ACC112 (cell line): ENCODE measurements at regions not wholly inside any gene's neighbourhood (a gene's known extent, or its start where the extent isn't known, plus 50 kb on each side); places are given as distances from the start of the nearest gene placed in this dataset.

Source experiments
- H2AFZ ChIP-seq: fragments of 200-600 bp; sonication (generic); one replicate; pipeline ENCODE4 v1.6.0; 2017; ENCODE audit warnings: antibody characterized with exemption, low read length; ENCODE audit not compliant: unreplicated experiment
- H3K27ac ChIP-seq: fragments of 200-600 bp; sonication (generic); 2 replicates; pipeline ENCODE4 v1.5.1; 2014; ENCODE audit warnings: low read depth, mild to moderate bottlenecking, antibody characterized with exemption, low read length, moderate library complexity
- H3K27me3 ChIP-seq: fragments of 200-600 bp; sonication (generic); 2 replicates; pipeline ENCODE4 v1.6.1; 2014; ENCODE audit warnings: mild to moderate bottlenecking, antibody characterized with exemption, low read length, moderate library complexity, mixed read lengths; ENCODE audit not compliant: insufficient read depth
- H3K36me3 ChIP-seq: fragments of 200-600 bp; sonication (generic); 2 replicates; pipeline ENCODE4 v1.6.1; 2016; ENCODE audit warnings: mild to moderate bottlenecking, antibody characterized with exemption, low read length, moderate library complexity, mixed read lengths; ENCODE audit not compliant: insufficient read depth
- H3K4me1 ChIP-seq: fragments of 200-600 bp; sonication (generic); one replicate; pipeline ENCODE4 v1.6.1; 2016; ENCODE audit warnings: low read length, mixed read lengths; ENCODE audit not compliant: insufficient read depth, unreplicated experiment, control insufficient read depth
- H3K4me3 ChIP-seq: fragments of 200-600 bp; sonication (generic); 2 replicates; pipeline ENCODE4 v1.5.1; 2014; ENCODE audit warnings: mild to moderate bottlenecking, low read depth, low read length
- H3K79me2 ChIP-seq: fragments of 200-600 bp; sonication (generic); one replicate; pipeline ENCODE4 v1.6.0; 2016; ENCODE audit warnings: low read length; ENCODE audit not compliant: control insufficient read depth, unreplicated experiment, insufficient read depth

DNA sequence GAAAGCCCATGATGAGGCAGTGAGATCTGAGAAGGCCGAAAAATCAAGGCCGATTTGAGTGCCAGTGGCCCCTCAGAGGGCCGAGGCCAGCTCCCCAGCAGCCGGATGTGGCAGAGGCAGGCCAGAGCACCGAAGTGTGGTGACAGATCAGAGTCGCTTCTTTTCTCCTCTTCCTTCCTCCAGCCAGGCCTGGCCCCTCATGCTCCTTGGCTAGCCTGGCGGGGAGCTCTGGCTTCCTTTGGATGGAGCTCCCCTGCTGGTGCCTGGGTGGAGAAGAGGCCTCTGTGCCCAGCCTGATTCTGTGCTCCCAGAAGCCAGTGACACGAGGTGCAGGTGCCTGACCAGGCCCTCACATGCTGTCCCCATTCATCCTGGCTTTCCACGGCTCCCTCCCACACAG is 127.2 kb upstream of the PABPC4L start:
- H3K36me3 ChIP-seq: no peaks in the 10 kb centered on the region

DNA sequence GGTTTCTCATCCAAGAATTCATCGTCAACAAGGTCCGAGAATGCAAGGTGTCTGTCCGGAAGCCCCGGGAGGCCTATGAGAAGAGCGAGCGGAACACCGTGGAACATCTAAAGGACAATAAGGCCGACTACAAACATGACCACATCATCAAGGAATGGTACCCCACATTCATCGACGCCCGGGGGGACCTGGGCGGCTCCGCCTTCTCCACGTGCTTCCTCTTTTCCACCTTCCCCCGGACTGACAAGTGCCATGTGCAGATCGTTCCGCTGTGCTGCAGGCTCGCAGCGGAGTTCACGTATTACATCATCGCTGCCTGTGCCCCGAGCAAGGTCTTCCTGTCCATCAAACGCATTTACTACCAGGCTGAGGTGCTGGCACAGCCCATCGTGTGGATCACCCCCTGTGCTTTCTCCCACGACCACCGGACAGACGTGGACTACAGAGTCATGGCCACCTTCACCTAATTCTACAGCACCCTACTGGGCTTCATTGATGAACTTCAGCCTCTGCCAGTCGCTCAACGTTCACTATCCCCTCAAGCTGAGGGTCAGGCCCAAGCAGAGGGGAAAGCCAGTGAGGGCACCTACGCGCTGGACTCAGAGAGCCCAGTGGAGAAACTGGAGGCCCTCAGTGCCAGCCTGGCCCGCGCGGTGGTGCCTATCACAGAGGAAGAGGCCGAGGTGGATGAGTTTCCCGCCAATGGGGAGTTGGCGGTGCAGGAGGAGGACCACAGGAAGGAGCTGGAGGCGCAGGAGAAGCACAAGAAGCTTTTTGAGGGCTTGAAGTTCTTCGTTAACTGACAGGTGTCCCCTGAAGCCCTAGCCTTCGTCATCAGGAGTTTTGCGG is 125.9 kb upstream of the PABPC4L start:
- Histone ChIP-seq H2AFZ (no peak overlapping the region), H3K4me1 (no peaks in the 10 kb centered on the region), H3K27me3 (no peaks in the 10 kb centered on the region), H3K4me3 (no peak overlapping the region), H3K36me3 (no peaks in the 10 kb centered on the region), H3K79me2 (no peaks in the 10 kb centered on the region), H3K27ac (no peak overlapping the region)

More for the DNA sequence above, 127.2 kb upstream of the PABPC4L start:
- Histone ChIP-seq H3K27me3 (no peaks in the 10 kb centered on the region), H3K4me3 (no peak overlapping the region), H2AFZ (no peak overlapping the region), H3K79me2 (no peaks in the 10 kb centered on the region), H3K27ac (no peak overlapping the region), H3K4me1 (no peaks in the 10 kb centered on the region)

DNA sequence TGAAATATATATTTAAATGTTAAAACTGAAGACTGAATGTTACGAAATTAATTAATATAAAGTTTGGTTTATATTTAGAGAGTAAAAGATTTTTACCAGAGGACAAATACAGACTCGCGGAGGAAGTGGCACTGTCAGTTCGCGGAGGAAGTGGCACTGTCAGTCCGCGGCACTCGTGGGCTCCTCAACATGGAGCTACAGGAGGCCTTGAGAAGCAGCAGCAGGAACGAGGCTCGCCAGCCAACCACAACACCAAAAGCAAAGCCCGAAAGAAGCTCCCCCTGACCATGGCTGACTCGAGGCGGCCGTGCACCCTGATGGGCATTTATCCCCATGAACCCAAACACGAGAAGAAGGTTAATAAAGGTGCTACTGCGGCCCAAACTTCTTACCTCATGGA is 125.3 kb upstream of the PABPC4L start:
- Histone ChIP-seq H3K36me3 (no peaks in the 10 kb centered on the region), H2AFZ (no peak overlapping the region), H3K27ac (no peak overlapping the region), H3K79me2 (no peaks in the 10 kb centered on the region), H3K4me1 (no peaks in the 10 kb centered on the region), H3K4me3 (no peak overlapping the region), H3K27me3 (no peaks in the 10 kb centered on the region)

DNA sequence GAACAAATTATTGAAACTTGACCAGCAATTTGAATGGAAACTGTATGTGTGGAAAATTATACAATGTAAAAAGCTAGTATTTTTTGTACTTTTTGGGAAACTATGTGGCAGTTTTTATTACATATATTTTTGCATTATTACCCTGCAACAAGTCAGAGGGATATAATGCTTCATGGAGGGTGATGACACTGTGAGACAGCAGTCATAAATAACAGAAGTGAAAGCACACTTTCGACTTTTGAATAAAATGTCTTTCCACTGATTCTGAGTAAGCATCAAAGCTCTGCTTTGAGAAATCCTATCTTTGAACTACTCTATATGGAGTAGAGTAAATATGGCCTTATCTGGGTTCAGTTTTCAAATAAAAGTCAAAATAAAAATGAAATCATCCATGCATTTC is 122.6 kb upstream of the PABPC4L start:
- Histone ChIP-seq H3K27ac (no peak overlapping the region), H3K4me3 (no peak overlapping the region), H3K4me1 (no peaks in the 10 kb centered on the region), H3K27me3 (no peaks in the 10 kb centered on the region), H2AFZ (no peak overlapping the region), H3K79me2 (no peaks in the 10 kb centered on the region), H3K36me3 (no peaks in the 10 kb centered on the region)

DNA sequence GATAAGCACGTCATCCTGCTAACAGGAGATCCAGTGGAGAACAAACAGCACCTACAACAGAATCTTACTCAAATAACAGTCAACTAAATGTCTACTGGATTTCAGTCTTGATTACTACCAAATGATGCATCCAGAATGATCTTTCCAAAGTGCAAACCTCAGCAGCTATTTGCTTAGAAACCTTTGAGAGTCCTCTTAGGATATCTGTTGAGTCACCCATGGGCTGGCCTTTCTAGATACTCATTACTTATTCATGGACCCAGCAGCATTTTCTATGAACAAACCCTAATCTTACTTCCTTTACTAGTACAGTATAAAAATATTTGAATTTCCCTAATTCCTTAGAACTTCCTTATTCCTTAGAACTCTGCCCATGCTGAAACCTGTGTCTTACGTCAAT is 118.5 kb upstream of the PABPC4L start:
- Histone ChIP-seq H3K36me3 (no peaks in the 10 kb centered on the region), H2AFZ (no peak overlapping the region), H3K4me3 (no peak overlapping the region), H3K79me2 (no peaks in the 10 kb centered on the region), H3K27ac (no peak overlapping the region), H3K27me3 (no peaks in the 10 kb centered on the region), H3K4me1 (no peaks in the 10 kb centered on the region)

DNA sequence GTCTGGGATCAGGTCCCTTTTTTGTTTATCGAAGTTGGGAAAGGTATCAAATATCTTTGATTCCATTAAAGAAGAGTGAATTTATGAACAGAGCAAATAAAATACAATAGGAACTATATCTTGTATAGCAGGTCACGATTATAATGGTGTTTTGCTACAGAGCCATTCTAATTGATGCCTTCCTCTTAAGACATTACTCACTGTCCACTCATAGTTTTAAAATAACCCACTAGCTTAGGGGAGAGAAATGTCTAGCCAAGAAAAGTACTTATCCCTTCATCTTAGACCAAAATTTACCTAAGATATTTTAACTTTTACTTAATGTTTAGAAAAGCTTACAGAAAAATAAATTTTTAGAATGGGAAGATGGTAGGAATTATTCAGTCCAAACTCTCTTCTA is 112.0 kb upstream of the PABPC4L start:
- H3K27ac ChIP-seq: no peak overlapping the region
- no peaks in the 10 kb centered on the region for H3K4me1 ChIP-seq
- H3K4me3 ChIP-seq: no peak overlapping the region
- H3K36me3 ChIP-seq: no peaks in the 10 kb centered on the region
- no peaks in the 10 kb centered on the region for H3K27me3 ChIP-seq
- H3K79me2 ChIP-seq: no peaks in the 10 kb centered on the region
- no peak overlapping the region for H2AFZ ChIP-seq

DNA sequence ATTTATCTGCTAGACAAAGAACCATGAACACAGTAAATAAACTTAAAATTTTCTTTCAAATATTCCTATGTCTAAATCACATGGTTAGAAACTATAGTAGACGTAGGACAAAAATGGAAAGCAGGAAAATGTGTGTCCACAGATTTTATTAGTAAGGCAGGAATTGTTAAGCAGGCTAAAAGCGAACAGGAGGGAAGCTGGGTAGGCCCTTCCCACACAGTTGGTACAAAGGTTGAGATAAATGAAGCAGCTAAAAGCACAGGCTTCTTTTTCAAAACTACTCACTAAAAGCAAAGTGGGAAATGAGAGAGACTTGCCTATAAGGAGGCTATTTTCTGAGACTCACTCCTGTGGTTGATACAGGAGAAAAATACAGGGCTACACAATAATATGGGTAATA is 108.1 kb upstream of the PABPC4L start:
- Histone ChIP-seq H2AFZ (no peak overlapping the region), H3K27me3 (no peaks in the 10 kb centered on the region), H3K4me3 (no peak overlapping the region), H3K36me3 (no peaks in the 10 kb centered on the region), H3K79me2 (no peaks in the 10 kb centered on the region), H3K4me1 (no peaks in the 10 kb centered on the region), H3K27ac (no peak overlapping the region)

DNA sequence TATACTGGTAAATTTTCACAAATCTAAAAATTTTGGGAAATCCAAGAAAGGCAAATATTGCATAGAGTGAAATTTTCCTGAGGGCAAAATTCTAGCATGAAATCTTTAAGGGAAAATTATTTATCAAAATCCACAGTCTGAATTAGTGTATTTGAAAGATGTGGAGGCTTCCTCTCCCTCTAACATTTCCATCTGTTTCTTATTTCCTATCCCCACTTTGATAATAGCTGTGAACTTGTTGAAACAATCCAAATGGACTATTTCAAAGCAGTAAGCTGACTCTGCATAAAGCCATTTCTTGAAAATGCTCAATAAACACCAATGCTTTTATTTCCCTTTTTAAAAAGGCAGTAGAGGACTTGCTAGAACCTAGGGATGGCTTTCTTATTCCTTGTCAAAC is 107.3 kb upstream of the PABPC4L start:
- Histone ChIP-seq H3K4me1 (no peaks in the 10 kb centered on the region), H3K4me3 (no peak overlapping the region), H3K27me3 (no peaks in the 10 kb centered on the region), H2AFZ (no peak overlapping the region), H3K36me3 (no peaks in the 10 kb centered on the region), H3K27ac (no peak overlapping the region), H3K79me2 (no peaks in the 10 kb centered on the region)

DNA sequence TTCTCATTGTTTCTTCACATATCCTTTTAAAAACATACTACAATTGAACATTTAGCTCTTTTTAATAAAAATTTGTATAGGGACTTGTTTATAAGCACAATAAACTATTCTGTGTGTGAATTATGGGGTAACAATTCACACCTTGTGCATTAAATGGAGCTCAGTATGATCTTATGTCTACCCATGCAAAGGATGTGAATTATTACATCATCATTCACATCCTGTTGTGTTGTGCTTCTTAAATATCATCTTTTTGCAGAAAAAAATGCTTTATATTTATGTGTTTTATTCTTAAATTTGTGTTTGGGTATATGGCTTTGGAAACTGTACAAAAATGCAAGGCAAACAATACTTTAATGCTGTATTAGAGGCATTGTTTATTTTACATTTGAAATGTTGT is 96.7 kb upstream of the PABPC4L start:
- H3K27ac ChIP-seq: no peak overlapping the region
- H3K79me2 ChIP-seq: no peaks in the 10 kb centered on the region
- H2AFZ ChIP-seq: no peak overlapping the region
- no peaks in the 10 kb centered on the region for H3K4me1 ChIP-seq
- H3K27me3 ChIP-seq: no peaks in the 10 kb centered on the region
- H3K4me3 ChIP-seq: no peak overlapping the region
- no peaks in the 10 kb centered on the region for H3K36me3 ChIP-seq

DNA sequence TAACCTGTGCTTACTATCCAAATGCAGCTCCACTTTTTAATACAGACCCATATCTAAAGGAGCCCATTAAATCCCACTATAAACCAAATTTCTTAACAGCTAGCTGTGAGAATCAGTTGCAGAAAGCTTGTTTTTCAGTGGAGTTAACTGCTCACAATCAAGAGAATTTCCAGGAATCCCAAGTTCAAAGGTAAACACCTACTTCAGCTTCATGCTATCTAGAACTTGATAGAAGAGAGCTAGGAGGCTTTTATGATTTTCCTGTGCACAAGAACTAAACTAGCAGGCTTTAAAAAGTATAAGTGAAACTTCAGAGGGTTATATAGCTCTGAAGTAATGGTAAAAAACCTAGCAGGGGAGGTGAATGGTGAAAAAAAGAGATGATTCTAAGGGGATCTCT is 96.2 kb upstream of the PABPC4L start:
- Histone ChIP-seq H3K36me3 (no peaks in the 10 kb centered on the region), H3K27me3 (no peaks in the 10 kb centered on the region), H3K4me1 (no peaks in the 10 kb centered on the region), H3K4me3 (no peak overlapping the region), H3K79me2 (no peaks in the 10 kb centered on the region), H3K27ac (no peak overlapping the region), H2AFZ (no peak overlapping the region)

DNA sequence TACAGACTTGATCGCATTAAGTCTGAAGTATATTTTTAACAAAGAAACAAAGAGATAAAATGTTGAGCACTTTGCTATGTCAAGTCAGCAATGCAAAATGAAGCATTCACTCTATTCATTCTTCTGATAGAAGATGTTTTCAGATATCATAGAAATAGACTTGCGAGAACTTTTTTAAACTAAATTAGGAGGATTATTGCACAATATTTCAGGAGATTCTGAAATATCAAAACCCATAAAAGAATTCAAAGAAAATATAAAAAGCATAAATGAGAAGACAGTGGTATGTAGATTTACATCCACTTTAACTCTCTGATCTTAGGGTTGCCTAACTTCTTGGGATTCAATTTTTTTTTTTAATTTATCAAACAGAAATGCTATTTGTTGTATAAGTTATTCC is 81.1 kb upstream of the PABPC4L start:
- Histone ChIP-seq H3K27me3 (no peaks in the 10 kb centered on the region), H3K36me3 (no peaks in the 10 kb centered on the region), H3K79me2 (no peaks in the 10 kb centered on the region), H3K4me3 (no peak overlapping the region), H3K4me1 (no peaks in the 10 kb centered on the region), H2AFZ (no peak overlapping the region), H3K27ac (no peak overlapping the region)
